DLD1 (cell line): ENCODE measurements at regions not wholly inside any gene's neighbourhood (a gene's known extent, or its start where the extent isn't known, plus 50 kb on each side); places are given as distances from the start of the nearest gene placed in this dataset.
"Not testable (repeated sequence)": the region's sequence is repeated elsewhere in the genome, so short reads cannot be mapped to it uniquely, and the experiment has no call there.

ENCODE experiments used
- in situ Hi-C: cut with HindIII; loops from 2 replicates; pipeline ENCODE4 v1.10.0; 2017; ENCODE audit warnings: low sequenced_read_pairs

- in situ Hi-C loops, result loop anchor here (10.0 kb wide), 1 partner anchor 225 kb away; no protein-coding TSS in a partner anchor
Measured at GRCh38 chr7:138169441-138169851, 93.2 kb downstream of the AKR1D1 start.

- in situ Hi-C loops, result no loop called here
Measured at GRCh38 chr7:138170298-138170697, 94.0 kb downstream of the AKR1D1 start.

- in situ Hi-C loops, result no loop called here
Measured at GRCh38 chr7:138170959-138171703, 94.9 kb downstream of the AKR1D1 start.

- in situ Hi-C loops, result no loop called here
Measured at GRCh38 chr7:138173548-138173947, 97.3 kb downstream of the AKR1D1 start.

GRCh38 chr7:138176060-138176459 is 99.8 kb downstream of the AKR1D1 start:
- in situ Hi-C loops, result no loop called here

GRCh38 chr7:138184191-138184590 is 107.9 kb downstream of the AKR1D1 start:
- in situ Hi-C loops, result no loop called here

GRCh38 chr7:138185132-138185908 is 109.1 kb downstream of the AKR1D1 start:
- in situ Hi-C loops, result no loop called here

- in situ Hi-C loops, result no loop called here
Measured at GRCh38 chr7:138186951-138187351, 110.7 kb downstream of the AKR1D1 start.

- in situ Hi-C loops, result no loop called here
Measured at GRCh38 chr7:138188290-138188858, 112.1 kb downstream of the AKR1D1 start.

GRCh38 chr7:138194567-138194966 is 118.3 kb downstream of the AKR1D1 start:
- in situ Hi-C loops, result no loop called here

GRCh38 chr7:138195151-138195571 is 118.9 kb downstream of the AKR1D1 start:
- in situ Hi-C loops, result no loop called here

- in situ Hi-C loops, result not testable (repeated sequence)
Measured at GRCh38 chr7:138196503-138196946, 120.3 kb downstream of the AKR1D1 start.

GRCh38 chr7:138196971-138197896 is 121.0 kb downstream of the AKR1D1 start:
- in situ Hi-C loops, result no loop called here

GRCh38 chr7:138204285-138204981 is 128.2 kb downstream of the AKR1D1 start:
- in situ Hi-C loops, result no loop called here

GRCh38 chr7:138204982-138205298 is 128.7 kb downstream of the AKR1D1 start:
- in situ Hi-C loops, result no loop called here

GRCh38 chr7:138205614-138206150 is 129.4 kb downstream of the AKR1D1 start:
- in situ Hi-C loops, result no loop called here

GRCh38 chr7:138207555-138207971 is 131.3 kb downstream of the AKR1D1 start:
- in situ Hi-C loops, result no loop called here

GRCh38 chr7:138208142-138208570 is 131.9 kb downstream of the AKR1D1 start:
- in situ Hi-C loops, result no loop called here

- in situ Hi-C loops, result no loop called here
Measured at GRCh38 chr7:138208864-138209263, 132.6 kb downstream of the AKR1D1 start.

- in situ Hi-C loops, result no loop called here
Measured at GRCh38 chr7:138212314-138212713, 136.1 kb downstream of the AKR1D1 start.
